GM20000 (cell line): ENCODE measurements at regions not wholly inside any gene's neighbourhood (a gene's known extent, or its start where the extent isn't known, plus 50 kb on each side); places are given as distances from the start of the nearest gene placed in this dataset.

Source experiments
- DNase-seq: peaks from one replicate; pipeline ENCODE4 v3.0.0; 2012; ENCODE audit warnings: low spot score
- TF ChIP-seq, protein P1 (sequence below): IDR thresholded peaks from 2 replicates; pipeline ENCODE4 v1.5.1; 2012; ENCODE audit warnings: mild to moderate bottlenecking, control low read depth; ENCODE audit errors: extremely low read depth, missing control alignments

DNA sequence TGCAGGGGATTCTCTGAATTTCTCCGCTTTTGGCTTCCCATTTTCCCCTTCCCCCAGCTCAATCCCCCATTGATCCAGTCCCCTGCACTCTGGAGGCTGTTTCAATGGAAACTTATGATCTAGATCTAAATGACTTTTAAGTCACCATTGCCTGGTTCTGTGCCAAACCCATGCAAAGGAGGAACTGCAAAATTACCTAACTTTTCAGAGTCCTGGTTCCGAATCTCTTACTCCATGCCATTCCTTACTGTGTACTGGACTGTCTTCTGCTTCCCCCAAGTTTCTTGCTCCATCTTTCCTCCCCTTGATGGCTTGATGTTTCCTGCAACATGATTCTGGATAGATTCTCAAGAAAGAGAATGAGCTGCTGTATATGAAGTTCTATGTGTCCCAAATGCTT, 327.8 kb downstream of the MIAT start:
- TF ChIP-seq, protein P1, sequence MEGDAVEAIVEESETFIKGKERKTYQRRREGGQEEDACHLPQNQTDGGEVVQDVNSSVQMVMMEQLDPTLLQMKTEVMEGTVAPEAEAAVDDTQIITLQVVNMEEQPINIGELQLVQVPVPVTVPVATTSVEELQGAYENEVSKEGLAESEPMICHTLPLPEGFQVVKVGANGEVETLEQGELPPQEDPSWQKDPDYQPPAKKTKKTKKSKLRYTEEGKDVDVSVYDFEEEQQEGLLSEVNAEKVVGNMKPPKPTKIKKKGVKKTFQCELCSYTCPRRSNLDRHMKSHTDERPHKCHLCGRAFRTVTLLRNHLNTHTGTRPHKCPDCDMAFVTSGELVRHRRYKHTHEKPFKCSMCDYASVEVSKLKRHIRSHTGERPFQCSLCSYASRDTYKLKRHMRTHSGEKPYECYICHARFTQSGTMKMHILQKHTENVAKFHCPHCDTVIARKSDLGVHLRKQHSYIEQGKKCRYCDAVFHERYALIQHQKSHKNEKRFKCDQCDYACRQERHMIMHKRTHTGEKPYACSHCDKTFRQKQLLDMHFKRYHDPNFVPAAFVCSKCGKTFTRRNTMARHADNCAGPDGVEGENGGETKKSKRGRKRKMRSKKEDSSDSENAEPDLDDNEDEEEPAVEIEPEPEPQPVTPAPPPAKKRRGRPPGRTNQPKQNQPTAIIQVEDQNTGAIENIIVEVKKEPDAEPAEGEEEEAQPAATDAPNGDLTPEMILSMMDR, result no peak
- DNase-seq, result no peak

DNA sequence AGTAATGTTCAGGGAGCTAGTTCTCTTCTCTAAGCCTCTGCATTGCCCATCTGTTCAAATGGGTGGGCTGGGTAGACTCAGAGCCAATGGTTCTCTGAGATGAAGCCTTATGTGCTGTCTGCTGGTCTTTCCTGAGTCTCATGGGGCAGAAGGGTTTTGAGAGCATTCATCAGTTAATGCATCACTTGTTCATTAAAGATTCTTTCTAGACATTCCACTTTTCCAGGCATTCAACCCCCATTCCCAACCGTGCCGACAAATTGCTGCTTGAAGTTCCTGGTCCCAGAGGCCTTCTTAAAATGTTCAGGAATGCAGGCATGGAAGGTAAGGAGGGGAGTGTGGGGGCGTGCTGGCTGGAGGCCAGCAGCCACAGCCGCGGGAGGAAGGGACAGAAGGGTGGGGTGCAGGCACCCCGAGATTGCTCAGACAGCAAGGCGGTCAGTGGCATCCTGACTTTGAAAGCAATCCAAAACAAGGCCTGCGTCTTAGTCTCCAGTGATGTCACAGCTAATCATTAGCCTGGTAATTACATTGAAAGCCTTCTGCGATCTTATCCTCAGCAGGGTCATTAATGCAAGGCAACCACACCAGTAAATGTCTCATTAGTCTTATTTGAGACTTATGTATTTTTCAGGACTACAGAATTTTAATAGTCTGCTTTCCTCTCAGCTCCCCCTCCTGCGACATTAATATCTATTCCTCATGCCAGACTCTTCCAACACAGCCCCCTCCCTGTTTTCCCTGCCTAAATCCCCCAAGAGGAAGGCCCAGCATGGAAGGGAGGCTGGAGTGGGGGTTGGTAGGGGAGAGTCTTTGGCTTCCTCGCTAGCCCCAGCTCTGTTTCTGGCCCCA, 328.8 kb downstream of the MIAT start:
- no peak for DNase-seq
- TF ChIP-seq, protein P1, result no peak

DNA sequence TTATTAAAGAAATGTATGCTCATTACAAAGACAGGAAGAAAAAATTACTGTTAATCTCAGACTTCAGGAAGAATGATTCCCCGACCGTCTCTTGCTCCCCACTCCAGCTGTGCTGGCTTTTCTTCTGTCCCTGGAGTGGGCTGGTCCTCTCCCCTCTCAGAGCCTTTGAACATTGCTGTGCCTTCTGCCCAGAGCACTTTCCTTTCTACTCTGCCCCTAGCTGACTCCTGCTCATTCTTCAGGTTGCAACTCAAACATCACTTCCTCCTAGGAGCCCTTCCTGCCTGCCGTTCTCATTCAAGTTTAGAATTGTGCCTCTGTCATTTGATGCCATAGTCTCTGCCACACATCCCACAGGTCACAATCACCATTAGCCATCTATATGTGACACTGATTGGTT, 329.5 kb downstream of the MIAT start:
- TF ChIP-seq, protein P1, result no peak

DNA sequence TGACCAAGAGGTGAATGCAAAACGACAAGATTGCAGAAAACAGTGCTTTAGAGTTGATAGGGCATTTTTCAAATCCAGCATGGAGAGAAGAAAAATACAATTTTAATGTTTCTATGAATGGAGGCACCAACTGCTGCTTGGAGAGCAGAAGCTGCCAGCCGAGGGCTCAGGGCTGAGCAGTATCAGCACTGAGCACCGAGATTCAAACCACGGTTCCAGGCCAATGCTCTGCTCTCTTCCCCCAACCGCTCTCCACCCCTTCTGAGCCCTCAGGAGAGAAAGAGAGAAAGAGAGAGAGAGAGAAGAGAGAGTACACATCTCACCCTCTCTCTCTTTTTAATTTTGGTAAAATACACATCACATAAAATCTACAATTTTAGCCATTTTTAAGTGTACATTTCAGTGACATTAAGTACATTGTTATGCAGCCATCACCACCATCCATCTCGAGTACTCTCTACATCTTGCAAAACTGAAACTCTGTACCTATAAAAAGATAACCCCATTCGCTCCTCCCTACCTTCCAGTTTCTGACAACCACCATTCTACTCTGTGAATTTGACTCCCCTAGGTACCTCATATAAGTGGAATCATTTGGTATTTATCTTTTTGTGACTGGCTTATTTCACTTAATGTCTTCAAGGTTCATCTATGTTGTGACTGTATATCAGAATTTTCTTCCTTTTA, 333.3 kb downstream of the MIAT start:
- TF ChIP-seq, protein P1, result no peak
- peak; percentile 19 for DNase-seq

More for the DNA sequence above, 329.5 kb downstream of the MIAT start:
- DNase-seq, result no peak

DNA sequence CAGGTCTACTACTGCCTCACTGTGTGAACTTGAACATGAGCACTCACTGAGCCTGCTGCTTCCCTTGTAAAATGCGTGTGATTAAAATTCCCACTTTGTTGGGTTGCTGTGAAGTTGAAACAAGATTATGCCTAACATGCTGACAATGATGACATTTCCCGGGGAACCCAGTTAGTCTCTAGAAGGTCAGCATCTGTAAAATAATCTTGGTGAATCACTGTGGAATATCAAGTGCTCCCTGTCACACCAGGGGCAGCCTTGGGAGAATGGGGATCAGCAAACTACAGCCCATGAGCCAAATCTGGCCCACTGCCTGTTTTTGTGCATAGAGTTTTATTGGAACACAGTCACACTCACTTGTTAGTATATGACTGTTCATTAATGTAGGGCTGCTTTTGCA, 335.2 kb downstream of the MIAT start:
- no peak for DNase-seq
- TF ChIP-seq, protein P1, result no peak

DNA sequence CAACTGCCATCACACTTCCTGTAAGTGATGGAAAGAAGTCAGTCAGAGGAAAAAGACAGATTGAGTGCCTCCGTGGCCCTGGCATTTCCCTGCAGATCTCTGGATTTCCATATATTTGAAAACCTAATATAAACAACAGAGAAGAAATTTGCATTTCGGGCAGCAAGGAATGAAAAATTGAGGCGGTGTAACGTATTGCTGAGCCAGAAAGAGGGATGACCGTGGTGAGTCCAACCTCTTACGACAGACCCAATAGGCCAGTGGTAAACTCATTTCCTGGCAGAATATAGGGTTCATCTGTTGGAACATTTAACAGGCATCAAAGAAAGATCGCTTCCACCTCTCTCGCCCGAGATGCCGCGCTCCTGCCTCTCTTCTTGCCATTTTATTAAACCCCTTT, 336.5 kb downstream of the MIAT start:
- no peak for DNase-seq
- TF ChIP-seq, protein P1, result no peak

DNA sequence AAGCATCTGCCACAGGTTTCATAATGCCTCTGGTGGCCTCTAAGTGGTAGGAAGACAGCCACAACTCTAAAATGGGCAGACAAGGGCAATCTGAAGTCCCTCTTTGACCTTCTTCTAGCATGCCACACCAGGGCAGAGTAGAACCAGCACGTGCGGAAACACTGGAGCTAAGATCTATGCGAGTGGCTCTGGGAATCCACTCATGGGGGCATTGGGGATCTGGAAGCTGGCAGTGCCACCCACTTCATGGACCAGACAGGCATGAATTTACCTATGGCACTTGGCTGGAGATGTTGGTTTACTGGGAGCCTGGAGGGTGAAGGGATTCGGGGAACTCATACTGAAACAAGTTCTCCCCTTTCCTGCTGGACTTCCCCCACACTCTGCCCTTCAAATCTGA, 337.4 kb downstream of the MIAT start:
- no peak for DNase-seq
- TF ChIP-seq, protein P1, result no peak
